ENCODE measurements at regions not wholly inside any gene's neighbourhood (a gene's known extent, or its start where the extent isn't known, plus 50 kb on each side); places are given as distances from the start of the nearest gene placed in this dataset.
"Not testable (repeated sequence)": the region's sequence is repeated elsewhere in the genome, so short reads cannot be mapped to it uniquely, and the experiment has no call there.

GRCh38 chr11:90675496-90675895 lies 452.6 kb upstream of the CHORDC1 start:
- not testable (repeated sequence) for H3K27ac ChIP-seq (ENCODE audit: insufficient read depth, low read depth, low read length, poor library complexity, severe bottlenecking); H3K36me3 ChIP-seq (ENCODE audit: control insufficient read depth, insufficient read depth, low read length); H3K27me3 ChIP-seq (ENCODE audit: control insufficient read depth, insufficient read depth, low read length, poor library complexity, severe bottlenecking); H3K4me3 ChIP-seq (ENCODE audit: insufficient read depth, low read depth, low read length); H3K9me3 ChIP-seq (ENCODE audit: control insufficient read depth, low read length); H3K4me1 ChIP-seq (ENCODE audit: control insufficient read depth, insufficient read depth, low read length)
- 92 to 94% methylated on average over 1 of the region's 1 CpG for WGBS, 2 experiments

GRCh38 chr11:90669094-90669493 lies 446.2 kb upstream of the CHORDC1 start:
- Histone ChIP-seq H3K9me3 (ENCODE audit: control insufficient read depth, low read length) (no peaks in the 10 kb centered on the region), H3K4me3 (ENCODE audit: insufficient read depth, low read depth, low read length) (no peak overlapping the region), H3K36me3 (ENCODE audit: control insufficient read depth, insufficient read depth, low read length) (no peaks in the 10 kb centered on the region), H3K4me1 (ENCODE audit: control insufficient read depth, insufficient read depth, low read length) (no peaks in the 10 kb centered on the region), H3K27ac (ENCODE audit: insufficient read depth, low read depth, low read length, poor library complexity, severe bottlenecking) (no peak overlapping the region), H3K27me3 (ENCODE audit: control insufficient read depth, insufficient read depth, low read length, poor library complexity, severe bottlenecking) (no peaks in the 10 kb centered on the region)
- 95 to 100% methylated on average over 1 to 2 of the region's 2 CpGs for WGBS, 2 experiments

GRCh38 chr11:90668502-90668901 lies 445.7 kb upstream of the CHORDC1 start:
- H3K36me3 ChIP-seq (ENCODE audit: control insufficient read depth, insufficient read depth, low read length): no peaks in the 10 kb centered on the region
- no peaks in the 10 kb centered on the region for H3K27me3 ChIP-seq (ENCODE audit: control insufficient read depth, insufficient read depth, low read length, poor library complexity, severe bottlenecking)
- H3K4me1 ChIP-seq (ENCODE audit: control insufficient read depth, insufficient read depth, low read length): no peaks in the 10 kb centered on the region
- H3K27ac ChIP-seq (ENCODE audit: insufficient read depth, low read depth, low read length, poor library complexity, severe bottlenecking): no peak overlapping the region
- no peak overlapping the region for H3K4me3 ChIP-seq (ENCODE audit: insufficient read depth, low read depth, low read length)
- no peaks in the 10 kb centered on the region for H3K9me3 ChIP-seq (ENCODE audit: control insufficient read depth, low read length)

GRCh38 chr11:90661233-90661632 lies 438.4 kb upstream of the CHORDC1 start:
- Histone ChIP-seq H3K9me3 (ENCODE audit: control insufficient read depth, low read length) (no peaks in the 10 kb centered on the region), H3K4me1 (ENCODE audit: control insufficient read depth, insufficient read depth, low read length) (no peaks in the 10 kb centered on the region), H3K4me3 (ENCODE audit: insufficient read depth, low read depth, low read length) (no peak overlapping the region), H3K27me3 (ENCODE audit: control insufficient read depth, insufficient read depth, low read length, poor library complexity, severe bottlenecking) (no peaks in the 10 kb centered on the region), H3K27ac (ENCODE audit: insufficient read depth, low read depth, low read length, poor library complexity, severe bottlenecking) (no peak overlapping the region), H3K36me3 (ENCODE audit: control insufficient read depth, insufficient read depth, low read length) (no peaks in the 10 kb centered on the region)
- 100% methylated on average over 1 of the region's 2 CpGs; no CpG with 5 or more reads in 1 of the 2 experiments for WGBS, 2 experiments

- H3K27ac ChIP-seq (ENCODE audit: insufficient read depth, low read depth, low read length, poor library complexity, severe bottlenecking): no peak overlapping the region
- no peaks in the 10 kb centered on the region for H3K4me1 ChIP-seq (ENCODE audit: control insufficient read depth, insufficient read depth, low read length)
- H3K36me3 ChIP-seq (ENCODE audit: control insufficient read depth, insufficient read depth, low read length): no peaks in the 10 kb centered on the region
- H3K27me3 ChIP-seq (ENCODE audit: control insufficient read depth, insufficient read depth, low read length, poor library complexity, severe bottlenecking): no peaks in the 10 kb centered on the region
- H3K4me3 ChIP-seq (ENCODE audit: insufficient read depth, low read depth, low read length): no peak overlapping the region
- WGBS, 2 experiments: 78 to 92% methylated on average over 1 to 2 of the region's 2 CpGs
- no peaks in the 10 kb centered on the region for H3K9me3 ChIP-seq (ENCODE audit: control insufficient read depth, low read length)
These were observed 433.3 kb upstream of the CHORDC1 start for GRCh38 chr11:90656171-90656570.

- Histone ChIP-seq H3K27ac (ENCODE audit: insufficient read depth, low read depth, low read length, poor library complexity, severe bottlenecking) (no peak overlapping the region), H3K4me3 (ENCODE audit: insufficient read depth, low read depth, low read length) (no peak overlapping the region), H3K9me3 (ENCODE audit: control insufficient read depth, low read length) (no peaks in the 10 kb centered on the region), H3K27me3 (ENCODE audit: control insufficient read depth, insufficient read depth, low read length, poor library complexity, severe bottlenecking) (no peaks in the 10 kb centered on the region), H3K4me1 (ENCODE audit: control insufficient read depth, insufficient read depth, low read length) (no peaks in the 10 kb centered on the region), H3K36me3 (ENCODE audit: control insufficient read depth, insufficient read depth, low read length) (no peaks in the 10 kb centered on the region)
- WGBS, 2 experiments: 83% methylated on average over 2 of the region's 2 CpGs; no CpG with 5 or more reads in 1 of the 2 experiments
These were observed 427.3 kb upstream of the CHORDC1 start for GRCh38 chr11:90650153-90650552.

GRCh38 chr11:90646706-90647105 lies 423.9 kb upstream of the CHORDC1 start:
- H3K27ac ChIP-seq (ENCODE audit: insufficient read depth, low read depth, low read length, poor library complexity, severe bottlenecking): no peak overlapping the region
- no peak overlapping the region for H3K4me3 ChIP-seq (ENCODE audit: insufficient read depth, low read depth, low read length)
- H3K27me3 ChIP-seq (ENCODE audit: control insufficient read depth, insufficient read depth, low read length, poor library complexity, severe bottlenecking): no peaks in the 10 kb centered on the region
- H3K9me3 ChIP-seq (ENCODE audit: control insufficient read depth, low read length): no peaks in the 10 kb centered on the region
- no peaks in the 10 kb centered on the region for H3K36me3 ChIP-seq (ENCODE audit: control insufficient read depth, insufficient read depth, low read length)
- 90 to 100% methylated on average over 1 to 2 of the region's 2 CpGs for WGBS, 2 experiments
- no peaks in the 10 kb centered on the region for H3K4me1 ChIP-seq (ENCODE audit: control insufficient read depth, insufficient read depth, low read length)

- WGBS, 2 experiments: 100% methylated on average over 1 of the region's 1 CpG; no CpG with 5 or more reads in 1 of the 2 experiments
- Histone ChIP-seq H3K36me3 (ENCODE audit: control insufficient read depth, insufficient read depth, low read length) (no peaks in the 10 kb centered on the region), H3K4me3 (ENCODE audit: insufficient read depth, low read depth, low read length) (no peak overlapping the region), H3K4me1 (ENCODE audit: control insufficient read depth, insufficient read depth, low read length) (no peaks in the 10 kb centered on the region), H3K9me3 (ENCODE audit: control insufficient read depth, low read length) (no peaks in the 10 kb centered on the region), H3K27ac (ENCODE audit: insufficient read depth, low read depth, low read length, poor library complexity, severe bottlenecking) (no peak overlapping the region), H3K27me3 (ENCODE audit: control insufficient read depth, insufficient read depth, low read length, poor library complexity, severe bottlenecking) (no peaks in the 10 kb centered on the region)
These were observed 423.4 kb upstream of the CHORDC1 start for GRCh38 chr11:90646266-90646665.

GRCh38 chr11:90639461-90639993 lies 416.7 kb upstream of the CHORDC1 start:
- H3K36me3 ChIP-seq (ENCODE audit: control insufficient read depth, insufficient read depth, low read length): no peaks in the 10 kb centered on the region
- WGBS, 2 experiments: 0% methylated on average over 1 of the region's 1 CpG; no CpG with 5 or more reads in 1 of the 2 experiments
- H3K4me1 ChIP-seq (ENCODE audit: control insufficient read depth, insufficient read depth, low read length): no peaks in the 10 kb centered on the region
- no peaks in the 10 kb centered on the region for H3K27me3 ChIP-seq (ENCODE audit: control insufficient read depth, insufficient read depth, low read length, poor library complexity, severe bottlenecking)
- H3K4me3 ChIP-seq (ENCODE audit: insufficient read depth, low read depth, low read length): no peak overlapping the region
- no peak overlapping the region for H3K27ac ChIP-seq (ENCODE audit: insufficient read depth, low read depth, low read length, poor library complexity, severe bottlenecking)
- no peaks in the 10 kb centered on the region for H3K9me3 ChIP-seq (ENCODE audit: control insufficient read depth, low read length)

GRCh38 chr11:90635886-90636285 lies 413.0 kb upstream of the CHORDC1 start:
- WGBS, 2 experiments: no CpG with 5 or more reads among the region's 1 CpG
- no peaks in the 10 kb centered on the region for H3K4me1 ChIP-seq (ENCODE audit: control insufficient read depth, insufficient read depth, low read length)

GRCh38 chr11:90635151-90635550 lies 412.3 kb upstream of the CHORDC1 start:
- Histone ChIP-seq H3K4me1 (ENCODE audit: control insufficient read depth, insufficient read depth, low read length) (no peaks in the 10 kb centered on the region), H3K4me3 (ENCODE audit: insufficient read depth, low read depth, low read length) (no peak overlapping the region), H3K9me3 (ENCODE audit: control insufficient read depth, low read length) (no peaks in the 10 kb centered on the region), H3K27me3 (ENCODE audit: control insufficient read depth, insufficient read depth, low read length, poor library complexity, severe bottlenecking) (no peaks in the 10 kb centered on the region), H3K36me3 (ENCODE audit: control insufficient read depth, insufficient read depth, low read length) (no peaks in the 10 kb centered on the region), H3K27ac (ENCODE audit: insufficient read depth, low read depth, low read length, poor library complexity, severe bottlenecking) (no peak overlapping the region)
- WGBS, 2 experiments: 86 to 88% methylated on average over 1 of the region's 1 CpG

More at GRCh38 chr11:90635886-90636285, 413.0 kb upstream of the CHORDC1 start:
- Histone ChIP-seq H3K4me3 (ENCODE audit: insufficient read depth, low read depth, low read length) (no peak overlapping the region), H3K9me3 (ENCODE audit: control insufficient read depth, low read length) (no peaks in the 10 kb centered on the region), H3K27ac (ENCODE audit: insufficient read depth, low read depth, low read length, poor library complexity, severe bottlenecking) (no peak overlapping the region), H3K27me3 (ENCODE audit: control insufficient read depth, insufficient read depth, low read length, poor library complexity, severe bottlenecking) (no peaks in the 10 kb centered on the region), H3K36me3 (ENCODE audit: control insufficient read depth, insufficient read depth, low read length) (no peaks in the 10 kb centered on the region)
